SU-DHL-6 (cell line): ENCODE measurements at regions not wholly inside any gene's neighbourhood (a gene's known extent, or its start where the extent isn't known, plus 50 kb on each side); places are given as distances from the start of the nearest gene placed in this dataset.

Experiments used
- CTCF ChIP-seq: fragments of 200-600 bp; sonication (generic); IDR thresholded peaks from one replicate; pipeline ENCODE4 v1.5.1; 2017; ENCODE audit warnings: antibody characterized with exemption, mild to moderate bottlenecking, low read length, moderate library complexity; ENCODE audit not compliant: insufficient read depth, poor library complexity, severe bottlenecking
- EZH2phosphoT487 ChIP-seq: fragments of 200-600 bp; sonication (generic), shearing (Covaris generic); conservative IDR thresholded peaks from 2 replicates; pipeline ENCODE4 v1.6.1; 2018; ENCODE audit warnings: mild to moderate bottlenecking, antibody characterized with exemption, low read length, moderate library complexity, mixed read lengths

- TF ChIP-seq CTCF = no peak
- TF ChIP-seq EZH2phosphoT487 = no peak
These were observed 269.5 kb downstream of the MAF start for GRCh38 chr16:79331066-79331465.
